HG02678 (cell line): ENCODE measurements at regions not wholly inside any gene's neighbourhood (a gene's known extent, or its start where the extent isn't known, plus 50 kb on each side); places are given as distances from the start of the nearest gene placed in this dataset.
"Not testable (repeated sequence)": the region's sequence is repeated elsewhere in the genome, so short reads cannot be mapped to it uniquely, and the experiment has no call there.

Source experiments
- ATAC-seq: cut with Tn5 transposase; IDR thresholded peaks from one replicate; pipeline ENCODE4 v1.9.1; 2021; ENCODE audit warnings: mild to moderate bottlenecking, moderate library complexity; ENCODE audit not compliant: unreplicated experiment

DNA sequence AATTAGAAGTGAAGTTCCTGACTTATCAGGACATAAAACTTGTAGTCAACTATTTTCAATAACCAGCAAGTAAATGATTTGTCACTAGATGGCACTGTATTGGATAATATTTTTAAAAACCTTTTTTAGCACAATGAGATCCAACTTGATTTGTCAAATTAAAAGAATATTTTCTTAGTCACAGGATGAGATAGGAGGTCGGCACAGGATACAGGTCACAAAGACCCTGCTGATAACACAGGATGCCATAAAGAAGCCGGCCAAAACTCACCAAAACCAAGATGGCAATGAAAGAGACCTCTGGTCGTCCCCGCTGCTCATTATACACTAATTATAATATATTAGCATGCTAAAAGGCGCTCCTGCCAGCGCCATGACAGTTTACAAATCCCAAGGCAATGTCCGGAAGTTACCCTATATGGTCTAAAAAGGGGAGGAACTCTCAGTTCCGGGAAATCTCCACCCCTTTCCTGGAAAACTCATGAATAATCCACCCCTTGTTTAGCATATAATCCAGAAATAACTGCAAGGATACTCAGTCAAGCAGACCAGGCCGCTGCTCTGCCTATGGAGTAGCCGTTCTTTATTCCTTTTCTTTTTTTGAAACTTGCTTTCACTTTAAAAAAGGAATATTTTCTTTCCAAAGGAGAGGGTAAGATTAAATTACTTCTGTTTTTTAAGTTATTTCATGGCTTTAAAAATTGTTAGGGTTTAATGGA, 255.7 kb upstream of the MKLN1 start:
- ATAC-seq, result no peak

DNA sequence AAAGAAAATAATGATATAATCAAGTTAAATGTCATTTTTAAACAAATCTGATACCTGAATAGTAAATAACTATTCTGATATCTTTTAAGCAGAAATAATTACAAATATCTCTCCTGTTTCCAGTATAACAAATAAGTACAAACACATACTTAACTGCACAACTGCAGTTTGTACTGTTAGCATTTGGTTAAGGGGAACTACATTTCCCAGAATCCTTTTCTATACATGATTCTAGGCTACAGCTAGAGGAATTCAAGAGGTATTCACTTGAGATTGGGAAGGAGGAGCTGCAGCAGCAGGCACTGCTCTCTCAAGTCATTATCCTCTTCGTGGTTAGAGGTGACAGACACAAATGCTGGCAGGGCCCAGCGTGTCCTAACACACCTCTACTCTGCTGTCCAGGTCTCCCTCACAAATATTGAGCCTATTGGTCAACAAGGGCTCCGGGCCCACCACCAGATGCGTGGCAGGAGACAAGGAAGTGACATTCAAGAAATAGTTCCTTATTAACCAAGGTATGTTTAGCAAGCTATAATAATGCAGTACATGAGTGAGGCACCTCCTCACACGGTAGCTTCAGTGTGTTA, 255.1 kb upstream of the MKLN1 start:
- ATAC-seq, result no peak

DNA sequence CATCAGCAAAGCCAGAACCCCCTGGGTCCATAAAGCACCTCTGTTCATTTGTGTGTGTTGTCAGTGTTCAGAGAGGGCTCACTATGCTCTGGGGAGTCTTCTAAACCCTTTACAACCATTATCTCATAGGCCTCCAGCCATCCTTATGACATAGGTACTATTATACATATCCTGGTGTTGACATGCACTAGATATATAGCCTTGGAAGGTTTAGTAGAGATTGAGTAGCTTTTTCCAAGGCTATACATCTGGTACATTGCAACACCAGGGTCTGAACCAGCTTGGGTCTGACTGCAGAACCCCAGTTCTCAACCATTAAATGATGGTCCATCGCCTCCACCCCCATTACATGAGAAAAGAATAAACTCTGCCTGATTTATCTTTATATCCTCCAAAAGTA, 253.6 kb upstream of the MKLN1 start:
- no peak for ATAC-seq

- ATAC-seq, result no peak
Measured at GRCh38 chr7:131074585-131074984, 253.1 kb upstream of the MKLN1 start.

DNA sequence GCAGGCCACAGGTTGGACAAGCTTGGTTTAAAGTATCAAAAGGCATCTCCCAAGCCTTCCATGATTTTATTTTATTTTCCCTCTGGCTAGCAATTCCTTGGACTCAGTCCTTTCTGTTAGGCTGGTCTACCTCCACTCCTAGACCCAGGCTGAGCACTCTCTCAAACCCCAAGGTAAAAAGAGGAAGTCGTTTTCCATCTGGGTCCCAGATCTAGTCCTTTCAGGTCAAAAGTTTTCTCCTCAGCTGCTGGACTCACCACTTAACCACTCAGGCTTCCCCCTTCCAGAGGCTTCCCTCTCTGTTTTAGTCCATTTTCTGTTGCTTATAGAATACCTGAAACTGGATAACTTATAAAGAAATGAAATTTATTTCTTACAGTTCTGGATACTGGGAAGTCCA, 252.3 kb upstream of the MKLN1 start:
- ATAC-seq, result no peak

- no peak for ATAC-seq
Measured at GRCh38 chr7:131076032-131076431, 251.6 kb upstream of the MKLN1 start.

DNA sequence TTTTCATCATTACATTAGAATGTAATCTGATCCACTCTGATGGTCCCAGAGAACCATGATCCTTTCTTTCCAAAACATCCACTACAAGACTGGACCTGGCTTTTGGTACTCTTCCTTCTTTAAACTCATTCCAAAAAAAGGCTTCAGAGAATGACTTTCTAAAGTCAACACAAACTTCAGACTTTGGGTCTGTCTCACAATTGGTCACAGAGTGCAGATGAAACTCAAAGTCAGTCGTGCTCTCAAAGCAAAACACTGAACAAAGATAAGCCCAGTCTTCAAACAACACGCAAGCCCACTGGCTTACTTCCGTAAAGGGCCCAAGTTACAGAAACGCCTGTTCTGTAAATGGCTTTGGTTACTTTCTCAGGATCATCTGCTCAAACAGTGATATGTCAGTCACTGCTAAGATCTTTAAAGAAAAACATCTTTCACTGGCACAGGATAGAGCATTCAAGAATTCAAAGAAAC, 250.9 kb upstream of the MKLN1 start:
- ATAC-seq, result no peak

- no peak for ATAC-seq
Measured at GRCh38 chr7:131077735-131078134, 249.9 kb upstream of the MKLN1 start.

- ATAC-seq, result no peak
Measured at GRCh38 chr7:131080754-131081153, 246.9 kb upstream of the MKLN1 start.

- no peak for ATAC-seq
Measured at GRCh38 chr7:131081308-131081707, 246.4 kb upstream of the MKLN1 start.

- ATAC-seq, result no peak
Measured at GRCh38 chr7:131083781-131084180, 243.9 kb upstream of the MKLN1 start.

- not testable (repeated sequence) for ATAC-seq
Measured at GRCh38 chr7:131084336-131084735, 243.3 kb upstream of the MKLN1 start.

GRCh38 chr7:131087756-131088658, 239.7 kb upstream of the MKLN1 start:
- ATAC-seq, result no peak

GRCh38 chr7:131090188-131090587, 237.5 kb upstream of the MKLN1 start:
- no peak for ATAC-seq

DNA sequence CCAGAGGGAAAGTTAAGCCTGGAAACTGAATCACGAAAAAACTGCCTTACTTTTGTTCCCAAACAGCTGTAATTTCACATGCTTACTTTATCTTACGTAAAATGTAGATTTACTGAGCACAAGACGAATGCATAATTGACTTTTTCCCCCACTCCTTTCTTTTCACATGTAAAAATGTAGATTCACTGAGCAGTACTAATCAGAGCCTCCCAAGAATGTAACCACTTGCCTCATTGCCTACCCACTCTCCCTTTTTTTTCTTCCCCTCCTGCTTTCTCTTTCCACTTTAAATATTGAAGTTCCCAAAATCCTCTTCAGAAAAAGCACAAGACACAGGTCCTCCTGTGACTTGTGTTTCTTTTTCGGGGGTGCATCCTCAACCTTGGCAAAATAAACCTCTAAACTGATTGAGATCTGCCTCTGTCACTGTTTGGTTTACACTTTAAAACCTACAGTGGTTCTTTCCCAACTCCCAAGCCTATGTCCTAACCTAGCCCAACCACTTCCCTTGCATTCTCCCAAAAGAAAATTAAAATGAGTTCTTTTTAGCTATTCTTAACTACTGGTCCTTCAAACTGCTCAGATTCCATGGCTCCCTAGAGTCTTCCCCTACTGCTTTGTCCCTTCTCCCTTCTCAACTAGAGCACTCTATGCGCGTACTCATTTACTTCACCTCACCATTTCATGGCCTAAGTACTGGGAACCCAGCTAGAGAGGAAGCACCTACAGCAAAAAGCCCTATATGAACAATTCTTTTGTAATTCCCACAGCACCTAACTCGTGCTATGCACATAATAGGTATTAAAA, 236.6 kb upstream of the MKLN1 start:
- no peak for ATAC-seq

GRCh38 chr7:131094685-131095084, 233.0 kb upstream of the MKLN1 start:
- no peak for ATAC-seq

DNA sequence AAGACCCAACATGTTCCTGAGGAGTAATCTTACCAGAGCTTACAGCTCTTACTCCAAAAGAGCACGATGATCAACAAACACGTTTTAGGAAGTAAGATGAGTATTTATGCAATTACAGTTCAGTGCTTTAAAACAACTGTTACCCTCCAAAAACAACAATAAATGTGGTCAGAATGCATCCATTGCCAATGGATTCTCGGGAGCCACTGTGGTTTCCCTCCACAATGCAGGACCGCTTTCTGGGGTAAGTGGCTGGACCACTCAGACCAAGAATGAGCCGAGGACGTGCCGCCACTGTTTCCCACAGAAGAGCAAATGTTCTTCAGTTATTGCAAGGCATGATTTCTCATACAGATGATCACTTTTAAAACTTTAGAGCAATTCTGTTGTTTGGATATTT, 232.3 kb upstream of the MKLN1 start:
- ATAC-seq, result no peak

GRCh38 chr7:131096267-131096927, 231.3 kb upstream of the MKLN1 start:
- no peak for ATAC-seq

- no peak for ATAC-seq
Measured at GRCh38 chr7:131097662-131098376, 229.9 kb upstream of the MKLN1 start.

GRCh38 chr7:131098527-131098926, 229.1 kb upstream of the MKLN1 start:
- ATAC-seq, result no peak
